Activated CD4-positive, alpha-beta memory T cell treated with anti-CD3 and anti-CD28 coated beads for 36 hours (primary cell): ENCODE measurements at regions not wholly inside any gene's neighbourhood (a gene's known extent, or its start where the extent isn't known, plus 50 kb on each side); places are given as distances from the start of the nearest gene placed in this dataset.

Experiments
- CTCF ChIA-PET: fragments of 350-600 bp; sonication (Branson Sonifier 250); formaldehyde crosslinking; loops from one replicate; lab custom pipeline; 2021; ENCODE audit warnings: antibody characterized with exemption, inconsistent platforms; lab: Charles Lee
- POLR2A ChIA-PET: fragments of 350-600 bp; sonication (Branson Sonifier 250); formaldehyde crosslinking; loops from one replicate; lab custom pipeline; 2021; ENCODE audit warnings: antibody characterized with exemption; lab: Charles Lee
- DNase-seq: peaks from one replicate; pipeline ENCODE4 v3.0.0-alpha.2; 2020
- H3K27ac Mint-ChIP-seq: one replicate; pipeline ENCODE4 v1.8.0; 2021; ENCODE audit warnings: mixed read lengths
- H3K27me3 Mint-ChIP-seq: one replicate; pipeline ENCODE4 v1.8.0; 2021; ENCODE audit warnings: mixed read lengths
- H3K36me3 Mint-ChIP-seq: one replicate; pipeline ENCODE4 v1.8.0; 2021; ENCODE audit warnings: mixed read lengths
- H3K4me1 Mint-ChIP-seq: one replicate; pipeline ENCODE4 v1.8.0; 2021; ENCODE audit warnings: low read depth, mixed read lengths
- H3K4me3 Mint-ChIP-seq: one replicate; pipeline ENCODE4 v1.8.0; 2021; ENCODE audit warnings: mild to moderate bottlenecking, mixed read lengths
- H3K9me3 Mint-ChIP-seq: one replicate; pipeline ENCODE4 v1.8.0; 2021; ENCODE audit warnings: mixed read lengths
- intact Hi-C: fragments of 100-400 bp; cut with micrococcal nuclease; formaldehyde crosslinking; loops from one replicate; pipeline ENCODE4 v1.15.1; 2023

DNA sequence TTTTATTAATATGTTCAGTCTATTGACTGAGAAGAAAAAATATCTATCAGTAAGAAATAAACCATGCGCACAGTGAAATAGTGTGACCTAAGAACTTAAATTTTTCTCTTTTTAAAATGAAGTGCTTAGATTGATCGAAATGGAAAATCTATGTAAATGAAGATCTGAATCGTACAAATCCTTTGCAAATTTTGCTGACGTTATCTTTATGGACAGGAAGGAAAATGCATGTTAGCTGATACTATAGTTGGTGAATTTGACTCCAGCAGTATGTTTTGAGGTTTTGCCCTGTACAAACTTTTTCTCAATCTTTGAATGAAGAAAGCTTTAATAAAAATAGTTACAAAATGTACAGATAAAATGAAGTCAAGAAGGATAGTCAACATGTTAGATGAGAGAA, 82.9 kb downstream of the NRN1 start:
- Mint-ChIP-seq H3K27ac (no peak overlapping the region), H3K36me3 (no peaks in the 10 kb centered on the region), H3K27me3 (peaks cover 4% of the 10 kb centered on the region), H3K9me3 (peaks cover 12% of the 10 kb centered on the region), H3K4me1 (no peaks in the 10 kb centered on the region), H3K4me3 (no peak overlapping the region)
- CTCF ChIA-PET, result no interaction called here
- DNase-seq, result no peak
- intact Hi-C loops, result no loop called here
- POLR2A ChIA-PET, result no interaction called here

- H3K9me3 Mint-ChIP-seq, result peaks cover 12% of the 10 kb centered on the region
- DNase-seq, result no peak
- no peaks in the 10 kb centered on the region for H3K36me3 Mint-ChIP-seq
- intact Hi-C loops, result no loop called here
- no peak overlapping the region for H3K27ac Mint-ChIP-seq
- H3K4me1 Mint-ChIP-seq, result no peaks in the 10 kb centered on the region
- ChIA-PET POLR2A (no interaction called here), CTCF (no interaction called here)
- peaks cover 4% of the 10 kb centered on the region for H3K27me3 Mint-ChIP-seq
- H3K4me3 Mint-ChIP-seq, result no peak overlapping the region
These were observed 84.5 kb downstream of the NRN1 start for GRCh38 chr6:5922230-5922629.

- no peak overlapping the region for H3K27ac Mint-ChIP-seq
- no peak for DNase-seq
- no peak overlapping the region for H3K4me3 Mint-ChIP-seq
- H3K4me1 Mint-ChIP-seq, result no peaks in the 10 kb centered on the region
- intact Hi-C loops, result no loop called here
- H3K27me3 Mint-ChIP-seq, result no peaks in the 10 kb centered on the region
- POLR2A ChIA-PET, result no interaction called here
- CTCF ChIA-PET, result no interaction called here
- peaks cover 3% of the 10 kb centered on the region for H3K9me3 Mint-ChIP-seq
- H3K36me3 Mint-ChIP-seq, result peaks cover 3% of the 10 kb centered on the region
These were observed 97.0 kb downstream of the NRN1 start for GRCh38 chr6:5909721-5910120.

DNA sequence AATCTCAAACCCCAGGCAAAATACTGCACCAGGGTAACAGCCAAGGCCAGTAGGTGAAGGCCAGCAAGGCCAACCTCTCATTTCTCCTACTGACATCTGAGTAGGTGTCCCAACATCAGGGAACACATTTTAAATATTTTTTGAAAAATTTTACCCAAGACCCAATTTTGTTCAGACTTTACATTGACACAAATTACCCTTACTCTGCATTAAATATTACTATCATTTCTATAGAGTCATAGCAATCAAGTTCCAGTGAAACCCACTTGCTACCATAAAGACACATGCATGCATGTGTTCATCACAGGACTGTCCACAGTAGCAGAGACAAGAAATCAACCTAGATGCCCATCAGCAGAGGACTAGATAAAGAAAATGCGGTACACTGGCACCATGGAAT, 99.9 kb downstream of the NRN1 start:
- H3K9me3 Mint-ChIP-seq, result no peaks in the 10 kb centered on the region
- ChIA-PET POLR2A (no interaction called here), CTCF (no interaction called here)
- H3K27me3 Mint-ChIP-seq, result no peaks in the 10 kb centered on the region
- no peak for DNase-seq
- no peaks in the 10 kb centered on the region for H3K4me1 Mint-ChIP-seq
- intact Hi-C loops, result no loop called here
- no peak overlapping the region for H3K27ac Mint-ChIP-seq
- no peak overlapping the region for H3K4me3 Mint-ChIP-seq
- no peaks in the 10 kb centered on the region for H3K36me3 Mint-ChIP-seq

DNA sequence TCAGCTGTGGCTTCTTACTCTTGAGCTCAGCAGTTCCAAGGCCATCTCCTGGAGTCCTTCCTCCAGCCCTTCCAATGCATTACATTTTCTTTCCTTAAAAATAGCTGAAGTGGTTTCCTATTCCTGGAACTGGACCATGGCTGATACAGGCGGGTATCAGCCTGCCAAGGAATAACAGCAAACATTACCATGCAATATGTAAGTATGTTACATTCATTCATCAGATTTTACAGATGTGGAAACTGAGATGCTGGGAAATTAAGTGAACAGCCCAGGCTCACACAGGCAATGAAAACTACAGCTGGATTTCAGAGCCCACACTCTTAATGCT, 100.4 kb downstream of the NRN1 start:
- H3K36me3 Mint-ChIP-seq, result no peaks in the 10 kb centered on the region
- intact Hi-C loops, result no loop called here
- POLR2A ChIA-PET, result no interaction called here
- CTCF ChIA-PET, result no interaction called here
- no peaks in the 10 kb centered on the region for H3K4me1 Mint-ChIP-seq
- no peak overlapping the region for H3K4me3 Mint-ChIP-seq
- H3K27ac Mint-ChIP-seq, result no peak overlapping the region
- H3K27me3 Mint-ChIP-seq, result no peaks in the 10 kb centered on the region
- H3K9me3 Mint-ChIP-seq, result no peaks in the 10 kb centered on the region
- DNase-seq, result no peak

- ChIA-PET CTCF (no interaction called here), POLR2A (no interaction called here)
- Mint-ChIP-seq H3K4me3 (no peak overlapping the region), H3K9me3 (no peaks in the 10 kb centered on the region), H3K27me3 (no peaks in the 10 kb centered on the region), H3K4me1 (no peaks in the 10 kb centered on the region), H3K27ac (no peak overlapping the region), H3K36me3 (no peaks in the 10 kb centered on the region)
- DNase-seq, result no peak
- intact Hi-C loops, result no loop called here
These were observed 101.0 kb downstream of the NRN1 start for GRCh38 chr6:5905431-5906339.

GRCh38 chr6:5904532-5904931, 102.2 kb downstream of the NRN1 start:
- no peak for DNase-seq
- no peak overlapping the region for H3K27ac Mint-ChIP-seq
- intact Hi-C loops, result no loop called here
- no peaks in the 10 kb centered on the region for H3K27me3 Mint-ChIP-seq
- no peaks in the 10 kb centered on the region for H3K4me1 Mint-ChIP-seq
- no peaks in the 10 kb centered on the region for H3K36me3 Mint-ChIP-seq
- no peak overlapping the region for H3K4me3 Mint-ChIP-seq
- H3K9me3 Mint-ChIP-seq, result no peaks in the 10 kb centered on the region
- ChIA-PET POLR2A (no interaction called here), CTCF (no interaction called here)

- Mint-ChIP-seq H3K4me3 (no peak overlapping the region), H3K9me3 (no peaks in the 10 kb centered on the region), H3K27ac (no peak overlapping the region), H3K4me1 (no peaks in the 10 kb centered on the region), H3K27me3 (no peaks in the 10 kb centered on the region), H3K36me3 (no peaks in the 10 kb centered on the region)
- ChIA-PET CTCF (no interaction called here), POLR2A (no interaction called here)
- no peak for DNase-seq
- intact Hi-C loops, result no loop called here
These were observed 107.3 kb downstream of the NRN1 start for GRCh38 chr6:5899216-5900045.

- POLR2A ChIA-PET, result no interaction called here
- CTCF ChIA-PET, result no interaction called here
- intact Hi-C loops, result no loop called here
These were observed 108.2 kb downstream of the NRN1 start for GRCh38 chr6:5898563-5898962.

GRCh38 chr6:5898102-5898501, 108.6 kb downstream of the NRN1 start:
- Mint-ChIP-seq H3K27me3 (no peaks in the 10 kb centered on the region), H3K9me3 (no peaks in the 10 kb centered on the region), H3K36me3 (no peaks in the 10 kb centered on the region), H3K4me3 (no peak overlapping the region), H3K4me1 (no peaks in the 10 kb centered on the region), H3K27ac (no peak overlapping the region)
- intact Hi-C loops, result no loop called here
- DNase-seq, result no peak
- ChIA-PET POLR2A (no interaction called here), CTCF (no interaction called here)

More at GRCh38 chr6:5898563-5898962, 108.2 kb downstream of the NRN1 start:
- Mint-ChIP-seq H3K9me3 (no peaks in the 10 kb centered on the region), H3K27ac (no peak overlapping the region), H3K4me3 (no peak overlapping the region), H3K4me1 (no peaks in the 10 kb centered on the region), H3K27me3 (no peaks in the 10 kb centered on the region), H3K36me3 (no peaks in the 10 kb centered on the region)
- no peak for DNase-seq

DNA sequence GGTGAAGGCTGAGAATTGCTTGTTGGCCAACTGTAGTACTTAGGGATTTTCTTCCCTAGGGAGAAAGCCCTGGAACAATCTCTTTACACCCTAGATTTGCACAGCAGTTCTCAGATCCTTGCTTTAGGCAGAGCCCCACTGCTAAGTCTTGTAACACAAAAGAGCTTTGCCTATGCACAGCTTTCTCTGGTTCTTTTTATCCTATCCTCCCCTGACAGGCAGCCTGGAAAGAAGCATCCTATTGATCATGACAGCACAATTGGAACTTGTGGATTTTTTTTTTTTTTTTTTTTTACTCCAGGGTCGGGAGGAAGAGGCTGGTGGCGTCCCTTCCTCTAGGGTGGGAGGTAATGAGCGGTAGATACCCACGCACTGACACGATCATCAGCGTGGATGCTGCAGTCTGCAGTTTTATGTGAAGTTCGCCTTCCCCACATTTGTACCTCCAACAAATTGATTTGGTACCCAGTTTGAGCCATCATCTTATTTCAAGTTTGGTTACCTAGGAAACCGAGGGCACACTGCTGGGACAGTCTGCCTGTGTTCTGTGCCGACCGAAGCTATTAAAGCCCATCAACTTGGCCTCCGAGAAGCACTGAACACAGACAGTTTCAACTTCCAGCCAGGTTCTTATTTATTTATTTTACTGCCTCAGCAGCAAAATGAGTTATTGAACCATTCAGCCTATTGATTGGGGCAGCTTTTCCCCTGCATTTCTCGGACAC, 110.1 kb downstream of the NRN1 start:
- Mint-ChIP-seq H3K27ac (no peak overlapping the region), H3K4me3 (no peak overlapping the region), H3K36me3 (no peaks in the 10 kb centered on the region), H3K27me3 (no peaks in the 10 kb centered on the region), H3K4me1 (peaks cover 3% of the 10 kb centered on the region), H3K9me3 (no peaks in the 10 kb centered on the region)
- ChIA-PET CTCF (no interaction called here), POLR2A (no interaction called here)
- DNase-seq, result no peak
- intact Hi-C loops, result no loop called here

DNA sequence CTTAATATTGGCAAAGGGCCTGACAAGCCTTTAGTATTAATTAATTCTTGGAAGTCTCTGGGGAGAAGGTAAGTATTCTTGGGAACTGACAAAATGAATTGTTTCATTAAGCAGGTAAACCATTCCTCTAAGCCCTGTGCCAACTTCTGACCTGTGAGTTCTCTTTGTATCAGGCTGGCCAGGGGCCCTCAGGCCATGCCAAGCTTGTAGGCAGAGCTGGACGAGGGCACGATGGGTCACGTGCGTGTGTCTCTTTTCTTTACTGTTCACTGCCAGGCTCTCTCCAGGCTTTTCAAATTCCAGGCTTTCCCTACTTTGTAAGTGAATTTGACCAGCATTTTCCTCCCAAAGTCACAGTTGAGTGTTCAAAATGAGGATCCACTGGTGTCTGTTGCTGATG, 112.4 kb downstream of the NRN1 start:
- intact Hi-C loops, result no loop called here
- no peak overlapping the region for H3K27ac Mint-ChIP-seq
- no peaks in the 10 kb centered on the region for H3K36me3 Mint-ChIP-seq
- H3K4me1 Mint-ChIP-seq, result peaks cover 3% of the 10 kb centered on the region
- ChIA-PET POLR2A (no interaction called here), CTCF (no interaction called here)
- H3K9me3 Mint-ChIP-seq, result no peaks in the 10 kb centered on the region
- no peak for DNase-seq
- H3K27me3 Mint-ChIP-seq, result no peaks in the 10 kb centered on the region
- H3K4me3 Mint-ChIP-seq, result no peak overlapping the region
